Activated T-cell treated with anti-CD3 and anti-CD28 coated beads, Interleukin-2, amount 50 U/mL, for 4 hours (primary cell): ENCODE measurements at regions not wholly inside any gene's neighbourhood (a gene's known extent, or its start where the extent isn't known, plus 50 kb on each side); places are given as distances from the start of the nearest gene placed in this dataset.

Experiments
- ATAC-seq, 2 donors: fragments of 200-7000 bp; cut with Tn5 transposase; one replicate each; pipeline ENCODE4 v1.10.0; 2021
- DNase-seq: peaks from one replicate; pipeline ENCODE4 v3.0.0-alpha.2; 2020
- H3K27me3 Mint-ChIP-seq: one replicate; pipeline ENCODE4 v1.8.0; 2021; ENCODE audit warnings: low read depth, mixed read lengths
- H3K36me3 Mint-ChIP-seq: one replicate; pipeline ENCODE4 v1.8.0; 2022; ENCODE audit warnings: mixed read lengths; ENCODE audit not compliant: insufficient read depth
- H3K4me1 Mint-ChIP-seq: one replicate; pipeline ENCODE4 v1.8.0; 2021; ENCODE audit warnings: low read depth, mixed read lengths
- H3K4me3 Mint-ChIP-seq: one replicate; pipeline ENCODE4 v1.8.0; 2021; ENCODE audit warnings: mild to moderate bottlenecking, moderate library complexity, mixed read lengths
- H3K9me3 Mint-ChIP-seq: one replicate; pipeline ENCODE4 v1.8.0; 2021; ENCODE audit warnings: mixed read lengths

DNA sequence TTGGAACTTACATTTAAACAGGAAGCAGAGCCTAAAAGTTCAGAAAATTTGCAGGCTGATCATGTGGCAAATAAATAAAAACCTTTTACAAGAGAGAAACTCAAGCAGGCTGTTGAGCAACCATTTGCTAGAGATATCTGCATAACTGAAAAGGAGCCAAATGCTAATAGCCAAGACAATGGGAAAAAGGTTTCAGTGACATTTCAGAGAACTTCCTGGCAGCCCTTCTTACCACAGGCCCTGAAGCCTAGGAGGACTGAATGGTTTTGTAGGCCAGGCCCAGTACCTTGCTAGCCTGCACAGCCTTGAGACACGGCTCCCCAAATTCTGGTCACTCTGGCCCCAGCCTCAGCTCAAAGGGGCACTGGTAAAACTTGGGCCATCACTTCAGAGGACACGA is 945.1 kb downstream of the ADGRL3 start:
- DNase-seq (no peak), ATAC-seq (no peak)
- Mint-ChIP-seq H3K36me3 (no peaks in the 10 kb centered on the region), H3K4me3 (no peak overlapping the region), H3K9me3 (peaks cover 24% of the 10 kb centered on the region), H3K4me1 (no peaks in the 10 kb centered on the region), H3K27me3 (no peaks in the 10 kb centered on the region)

DNA sequence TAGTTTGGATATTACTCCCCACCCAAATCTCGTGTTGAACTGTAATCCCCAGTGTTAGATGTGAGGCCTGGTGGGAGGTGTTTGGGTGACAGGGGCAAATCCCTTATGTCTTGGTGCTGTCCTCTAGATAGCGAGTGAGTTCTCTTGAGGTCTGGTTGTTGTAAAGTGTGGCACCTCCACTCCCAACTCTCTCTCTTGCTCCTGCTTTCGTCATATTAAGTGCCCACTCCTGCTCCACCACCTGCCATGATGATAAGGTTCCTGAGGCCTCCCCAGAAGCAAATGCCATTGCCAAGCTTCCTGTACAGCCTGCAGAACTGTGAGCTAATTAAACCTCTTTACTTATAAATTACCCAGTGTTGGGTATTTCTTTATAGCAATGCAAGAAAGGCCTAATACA is 944.3 kb downstream of the ADGRL3 start:
- Mint-ChIP-seq H3K4me3 (no peak overlapping the region), H3K36me3 (no peaks in the 10 kb centered on the region), H3K4me1 (no peaks in the 10 kb centered on the region), H3K9me3 (peaks cover 16% of the 10 kb centered on the region), H3K27me3 (no peaks in the 10 kb centered on the region)
- ATAC-seq (no peak), DNase-seq (no peak)

DNA sequence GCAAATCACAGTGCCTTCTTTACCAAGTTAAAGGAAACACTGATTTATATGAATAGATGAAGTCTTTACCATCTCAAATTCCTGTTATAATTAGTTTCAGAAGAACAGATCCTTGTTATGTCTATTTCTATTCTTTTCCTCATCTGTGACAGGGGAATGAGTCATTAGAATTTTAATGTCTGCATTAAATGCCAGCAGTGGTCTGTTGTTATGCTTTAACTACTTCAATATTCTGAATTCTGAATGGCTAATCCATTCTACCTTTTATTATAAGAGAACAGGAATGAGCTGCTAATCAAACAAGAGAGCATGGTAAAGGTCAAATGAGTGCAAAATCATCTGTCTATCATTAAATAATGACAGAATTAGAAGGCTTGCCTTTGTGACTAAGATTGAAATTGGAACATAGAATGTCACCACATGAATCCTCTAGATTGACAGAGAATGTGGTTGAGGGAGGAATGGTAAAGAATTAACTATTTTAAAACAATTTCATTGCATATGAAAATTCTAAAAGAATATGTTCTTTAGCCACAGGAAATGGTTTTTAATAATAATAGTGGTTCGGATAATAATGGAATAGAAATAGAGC is 935.5 kb downstream of the ADGRL3 start:
- no peaks in the 10 kb centered on the region for H3K27me3 Mint-ChIP-seq
- DNase-seq (no peak), ATAC-seq (no peak)
- H3K4me3 Mint-ChIP-seq, result no peak overlapping the region
- peaks cover 26% of the 10 kb centered on the region for H3K9me3 Mint-ChIP-seq
- H3K36me3 Mint-ChIP-seq, result no peaks in the 10 kb centered on the region
- H3K4me1 Mint-ChIP-seq, result no peaks in the 10 kb centered on the region

DNA sequence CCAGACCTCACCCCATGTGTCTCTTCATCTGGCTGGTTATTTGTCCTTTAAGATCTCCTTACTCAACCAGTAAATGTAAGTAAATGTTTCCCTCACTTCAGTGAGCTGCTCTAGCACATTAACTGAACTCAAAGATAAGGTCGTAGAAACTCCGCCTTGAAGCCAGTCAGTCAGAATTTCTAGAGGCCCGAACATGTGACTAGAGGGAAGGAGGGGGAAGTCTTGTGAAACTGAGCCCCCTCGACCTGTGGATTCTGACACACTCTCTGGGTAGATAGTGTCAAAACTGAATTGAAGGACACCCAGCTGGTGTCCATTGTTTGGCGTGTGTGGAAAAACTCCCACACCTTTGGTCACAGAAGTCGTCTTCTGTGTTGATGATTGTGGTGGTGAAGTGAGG is 933.9 kb downstream of the ADGRL3 start:
- no peak for DNase-seq
- Mint-ChIP-seq H3K36me3 (no peaks in the 10 kb centered on the region), H3K4me3 (no peak overlapping the region), H3K27me3 (no peaks in the 10 kb centered on the region), H3K9me3 (peaks cover 28% of the 10 kb centered on the region), H3K4me1 (no peaks in the 10 kb centered on the region)
- ATAC-seq, result no peak

DNA sequence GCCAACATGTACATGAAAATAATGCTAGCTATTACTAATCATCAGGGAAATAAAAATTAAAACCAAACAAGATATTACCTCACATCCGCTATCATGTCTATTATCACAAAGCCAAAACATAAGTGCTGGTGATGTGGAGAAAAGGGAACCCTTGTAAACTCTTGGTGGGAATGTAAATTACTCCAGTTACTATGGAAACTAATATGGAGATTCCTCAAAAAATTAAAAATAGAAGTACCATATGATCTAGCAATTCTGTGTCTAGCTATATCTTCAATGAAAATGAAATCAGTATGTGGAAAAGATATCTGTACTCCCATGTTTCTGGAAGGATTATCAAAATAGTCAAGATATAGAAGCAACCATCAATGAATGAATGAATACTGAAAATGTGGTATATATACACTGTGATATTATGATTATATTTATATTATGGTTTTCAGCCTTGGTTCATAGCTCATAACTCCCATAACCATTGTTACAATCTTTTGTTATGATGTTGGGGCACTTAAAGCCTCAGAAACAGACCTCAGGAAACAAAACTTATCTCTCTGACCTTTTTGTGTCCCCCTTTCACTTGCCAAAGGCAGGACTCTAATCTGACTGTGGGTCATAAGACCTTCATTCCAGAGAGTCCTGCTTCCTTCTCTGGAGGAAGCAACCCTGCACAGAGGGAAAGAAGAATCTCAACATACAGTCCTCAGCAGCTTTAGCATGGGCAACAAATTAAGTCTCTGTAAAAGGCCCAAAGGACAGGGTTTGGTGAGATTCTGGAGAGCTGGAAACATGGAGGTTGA is 933.2 kb downstream of the ADGRL3 start:
- Mint-ChIP-seq H3K4me1 (no peaks in the 10 kb centered on the region), H3K4me3 (no peak overlapping the region), H3K9me3 (peaks cover 28% of the 10 kb centered on the region), H3K36me3 (no peaks in the 10 kb centered on the region), H3K27me3 (no peaks in the 10 kb centered on the region)
- ATAC-seq, result no peak
- DNase-seq, result no peak

DNA sequence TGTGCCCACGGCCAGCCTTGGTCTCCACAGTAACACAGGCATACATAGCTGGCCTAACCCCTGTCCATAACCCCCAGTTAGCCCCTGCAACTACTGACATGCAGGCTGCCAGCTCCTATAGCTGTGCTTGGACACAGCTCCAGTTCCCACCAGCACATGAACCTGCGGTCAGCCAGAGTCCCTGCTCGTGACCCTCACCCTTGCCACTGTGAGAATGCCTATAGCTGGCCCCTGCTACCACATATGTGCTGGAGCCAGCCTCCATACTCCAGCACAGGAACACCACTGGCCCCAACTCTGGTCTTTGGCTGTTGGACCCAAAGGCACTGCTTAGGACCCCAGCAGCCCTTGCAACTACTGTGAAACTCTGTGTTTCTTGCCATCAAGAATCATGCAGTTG is 930.9 kb downstream of the ADGRL3 start:
- Mint-ChIP-seq H3K9me3 (peaks cover 27% of the 10 kb centered on the region), H3K27me3 (no peaks in the 10 kb centered on the region), H3K4me3 (no peak overlapping the region), H3K36me3 (no peaks in the 10 kb centered on the region), H3K4me1 (no peaks in the 10 kb centered on the region)
- ATAC-seq (no peak), DNase-seq (no peak)

DNA sequence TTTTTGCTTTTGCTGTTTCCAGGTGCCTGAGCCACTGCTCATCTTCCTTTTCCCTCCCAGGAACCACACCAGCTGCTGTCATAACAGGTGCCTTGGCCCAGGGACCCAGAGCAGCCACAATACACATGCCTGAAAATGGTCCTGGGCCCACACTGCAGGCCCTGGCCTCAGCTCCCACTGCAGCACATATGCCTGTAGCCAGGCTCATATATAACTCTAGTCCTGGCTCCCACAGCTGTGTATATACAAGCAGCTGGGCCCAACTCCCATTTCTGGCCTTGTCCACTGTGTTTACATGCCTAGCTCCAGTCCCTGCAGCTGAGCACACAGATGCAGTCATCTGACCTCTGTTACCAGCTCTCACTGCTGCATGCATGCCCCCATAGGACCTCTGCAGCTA is 930.5 kb downstream of the ADGRL3 start:
- Mint-ChIP-seq H3K36me3 (no peaks in the 10 kb centered on the region), H3K9me3 (peaks cover 26% of the 10 kb centered on the region)
- no peak for ATAC-seq

DNA sequence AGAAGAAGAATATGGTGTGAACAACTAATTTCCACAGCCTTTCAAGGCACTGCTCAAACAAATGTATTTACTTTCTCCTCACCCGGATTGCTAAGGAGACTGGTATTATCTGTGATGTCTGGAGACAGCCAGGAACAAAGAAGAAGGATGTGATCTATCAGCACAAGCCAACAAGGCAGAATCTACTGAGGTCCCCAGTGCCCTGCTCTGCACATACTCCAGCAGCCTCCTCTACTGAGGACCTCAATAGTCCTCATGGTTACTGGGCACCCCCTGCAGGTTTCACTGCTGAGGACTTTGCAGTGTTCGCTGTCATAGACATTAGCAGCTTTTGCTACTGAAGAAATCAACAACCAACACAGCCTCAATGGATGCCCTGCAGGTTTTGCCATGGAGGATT is 930.1 kb downstream of the ADGRL3 start:
- Mint-ChIP-seq H3K4me1 (no peaks in the 10 kb centered on the region), H3K4me3 (no peak overlapping the region), H3K9me3 (peaks cover 22% of the 10 kb centered on the region), H3K36me3 (no peaks in the 10 kb centered on the region), H3K27me3 (no peaks in the 10 kb centered on the region)
- DNase-seq (no peak), ATAC-seq (no peak)

More for the DNA sequence above, 930.5 kb downstream of the ADGRL3 start:
- H3K4me3 Mint-ChIP-seq, result no peak overlapping the region
- no peak for DNase-seq
- no peaks in the 10 kb centered on the region for H3K4me1 Mint-ChIP-seq
- no peaks in the 10 kb centered on the region for H3K27me3 Mint-ChIP-seq
